Transverse colon (tissue), 4 donors: ENCODE measurements at regions not wholly inside any gene's neighbourhood (a gene's known extent, or its start where the extent isn't known, plus 50 kb on each side); places are given as distances from the start of the nearest gene placed in this dataset.

Experiments used
- DNase-seq: peaks from one replicate; pipeline ENCODE4 v3.0.0-alpha.2; 2019
- H3K27ac ChIP-seq, 4 donors: fragments of 200-600 bp; sonication (generic); 2 replicates each; pipeline ENCODE4 v1.5.1; 2016 to 2018; ENCODE audit warnings: inconsistent platforms in 4 of 4
- H3K27me3 ChIP-seq: fragments of 200-600 bp; sonication (generic); 2 replicates; pipeline ENCODE4 v1.5.1; 2017; ENCODE audit warnings: inconsistent platforms
- H3K36me3 ChIP-seq, 4 donors: fragments of 200-600 bp; sonication (generic); 2 replicates each; pipeline ENCODE4 v1.5.1; 2017 to 2019; ENCODE audit warnings: inconsistent platforms in 4 of 4
- H3K4me1 ChIP-seq, 4 donors: fragments of 200-600 bp; sonication (generic); 2 replicates each; pipeline ENCODE4 v1.5.1; 2017 to 2020; ENCODE audit warnings: inconsistent platforms in 4 of 4
- H3K4me3 ChIP-seq, 4 donors: fragments of 200-600 bp; sonication (generic); 1 replicate in 1 of 4; 2 replicates in 3 of 4; pipeline versions ENCODE4 v1.5.1 to v1.6.1; 2017 to 2019; ENCODE audit warnings: inconsistent platforms in 4 of 4
- H3K9me3 ChIP-seq, 2 donors: fragments of 200-600 bp; sonication (generic); 2 replicates each; pipeline ENCODE4 v1.5.1; 2017 to 2019; ENCODE audit warnings: inconsistent platforms in 2 of 2
- EP300 ChIP-seq: sonication (generic); formaldehyde crosslinking; IDR thresholded peaks from one replicate; pipeline ENCODE4 v1.6.1; 2017; ENCODE audit warnings: antibody characterized with exemption, low read depth
- POLR2A ChIP-seq: fragments of 450-650 bp; IDR thresholded peaks from one replicate; pipeline ENCODE4 v1.6.1; 2016; ENCODE audit warnings: antibody characterized with exemption, mild to moderate bottlenecking, moderate library complexity
- POLR2AphosphoS5 ChIP-seq, 3 donors: sonication (generic); formaldehyde crosslinking; IDR thresholded peaks; one replicate each; pipeline ENCODE4 v1.6.1; 2016; ENCODE audit warnings: antibody characterized with exemption in 3 of 3
- WGBS, 2 donors: methylation state at CpG; one replicate each; pipeline ENCODE4 v1.1.5; 2018; ENCODE audit warnings: low coverage in 1 of 2; 5-methylcytosine and 5-hydroxymethylcytosine counted together
- in situ Hi-C, 4 donors: fragments of 200-750 bp; cut with MboI; loops; one replicate each; pipeline versions ENCODE4 v1.15.0 to v1.15.1; 2017; ENCODE audit warnings: low sequenced_read_pairs in 3 of 4, low pct_ligation_motif_present in 1 of 4, low pct_unique_long_range_greater_than_20kb in 1 of 4
- intact Hi-C: fragments of 100-400 bp; cut with DNase I; formaldehyde crosslinking; loops from one replicate; pipeline ENCODE4 v1.15.1; 2023; ENCODE audit warnings: low total_unique reads
- TF ChIP-seq, protein P1 (sequence below), 5 experiments: fragments of 200-600 bp in 3 of 5; fragments of 450-650 bp in 2 of 5; sonication (generic) in 3 of 5; IDR thresholded peaks; 1 replicate in 2 of 5; 2 replicates in 3 of 5; pipeline ENCODE4 v1.5.1; 2016 to 2017; ENCODE audit warnings: antibody characterized with exemption in 5 of 5, inconsistent platforms in 3 of 5, mild to moderate bottlenecking in 2 of 5, moderate library complexity in 1 of 5

DNA sequence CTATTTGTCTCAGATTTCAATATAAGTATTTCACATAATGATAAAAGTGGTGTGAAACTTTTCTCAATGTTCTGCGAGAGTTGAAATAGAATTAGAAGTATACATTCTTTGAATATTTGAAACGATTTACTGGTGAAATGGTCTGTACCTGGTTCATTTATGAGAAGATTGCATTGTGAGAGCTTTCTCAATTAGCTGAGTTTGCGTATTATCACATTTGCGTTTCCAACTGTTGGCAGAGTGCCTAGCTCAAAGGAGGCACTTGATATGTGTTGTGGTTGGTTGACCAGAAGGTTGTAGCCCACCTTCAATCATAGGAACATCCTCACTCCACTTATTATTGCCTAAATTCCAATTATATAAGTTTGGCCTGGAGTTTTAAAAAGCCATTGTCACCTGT, 58.8 kb upstream of the EXOC2 start:
- no peaks in the 10 kb centered on the region for H3K36me3 ChIP-seq
- H3K4me1 ChIP-seq, result no peaks in the 10 kb centered on the region
- 79 to 80% methylated on average over 2 to 4 of the region's 4 CpGs for WGBS, 2 donors
- intact Hi-C loops (no loop called here), in situ Hi-C loops (no loop called here)
- TF ChIP-seq POLR2A, result no peak
- no peak for TF ChIP-seq POLR2AphosphoS5 (IDR thresholded peaks at IDR 0.05)
- TF ChIP-seq, protein P1, sequence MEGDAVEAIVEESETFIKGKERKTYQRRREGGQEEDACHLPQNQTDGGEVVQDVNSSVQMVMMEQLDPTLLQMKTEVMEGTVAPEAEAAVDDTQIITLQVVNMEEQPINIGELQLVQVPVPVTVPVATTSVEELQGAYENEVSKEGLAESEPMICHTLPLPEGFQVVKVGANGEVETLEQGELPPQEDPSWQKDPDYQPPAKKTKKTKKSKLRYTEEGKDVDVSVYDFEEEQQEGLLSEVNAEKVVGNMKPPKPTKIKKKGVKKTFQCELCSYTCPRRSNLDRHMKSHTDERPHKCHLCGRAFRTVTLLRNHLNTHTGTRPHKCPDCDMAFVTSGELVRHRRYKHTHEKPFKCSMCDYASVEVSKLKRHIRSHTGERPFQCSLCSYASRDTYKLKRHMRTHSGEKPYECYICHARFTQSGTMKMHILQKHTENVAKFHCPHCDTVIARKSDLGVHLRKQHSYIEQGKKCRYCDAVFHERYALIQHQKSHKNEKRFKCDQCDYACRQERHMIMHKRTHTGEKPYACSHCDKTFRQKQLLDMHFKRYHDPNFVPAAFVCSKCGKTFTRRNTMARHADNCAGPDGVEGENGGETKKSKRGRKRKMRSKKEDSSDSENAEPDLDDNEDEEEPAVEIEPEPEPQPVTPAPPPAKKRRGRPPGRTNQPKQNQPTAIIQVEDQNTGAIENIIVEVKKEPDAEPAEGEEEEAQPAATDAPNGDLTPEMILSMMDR (IDR thresholded peaks at IDR 0.05), result no peak
- no peak for TF ChIP-seq EP300
- no peak overlapping the region for H3K27ac ChIP-seq
- no peaks in the 10 kb centered on the region for H3K27me3 ChIP-seq
- no peak for DNase-seq
- H3K4me3 ChIP-seq, result no peak overlapping the region
- H3K9me3 ChIP-seq, result no peaks in the 10 kb centered on the region

DNA sequence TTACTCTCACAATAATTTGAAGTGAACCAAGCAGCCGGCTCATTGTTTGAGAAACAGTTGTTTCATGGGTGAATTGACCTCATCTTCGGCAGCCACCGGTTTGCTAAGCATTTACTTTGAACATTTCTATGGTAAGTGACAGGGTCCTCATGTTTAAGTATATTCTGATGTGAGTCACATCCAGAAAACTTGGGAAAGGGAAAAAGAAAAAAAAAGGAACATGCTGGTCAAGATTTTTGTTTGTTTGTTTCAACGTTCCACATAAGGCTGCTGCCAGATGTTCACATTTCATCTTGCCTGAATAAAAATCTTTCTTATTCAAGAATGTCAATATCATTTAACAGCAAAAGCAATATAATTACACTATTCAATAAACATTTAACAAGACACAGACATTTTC, 55.0 kb upstream of the EXOC2 start:
- in situ Hi-C loops, result no loop called here
- intact Hi-C loops, result no loop called here
- 75 to 86% methylated on average over 4 of the region's 4 CpGs for WGBS, 2 donors

DNA sequence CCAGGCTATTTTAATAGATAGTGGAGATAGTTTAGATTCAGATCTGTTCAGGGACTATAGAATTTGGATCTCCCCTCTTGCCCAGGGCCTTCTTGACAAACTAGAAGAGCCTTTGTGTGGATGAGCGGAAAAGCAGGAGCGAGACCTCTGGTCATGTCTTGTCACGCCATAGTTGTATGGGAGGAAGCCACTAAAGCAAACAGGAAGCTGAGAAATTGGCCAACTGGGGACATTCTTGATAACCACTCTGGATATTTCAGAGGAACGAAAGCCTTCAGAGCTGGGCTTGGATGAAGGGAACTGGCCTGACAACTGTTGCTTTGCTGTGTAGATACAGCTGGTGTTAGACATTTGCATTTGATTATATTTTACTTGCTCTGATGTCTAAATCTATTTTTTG, 54.1 kb upstream of the EXOC2 start:
- in situ Hi-C loops, result no loop called here
- Histone ChIP-seq H3K27me3 (no peaks in the 10 kb centered on the region), H3K36me3 (no peaks in the 10 kb centered on the region), H3K9me3 (no peaks in the 10 kb centered on the region), H3K27ac (no peak overlapping the region), H3K4me3 (no peak overlapping the region), H3K4me1 (no peaks in the 10 kb centered on the region)
- WGBS, 2 donors, result 80 to 100% methylated on average over 1 to 4 of the region's 4 CpGs
- TF ChIP-seq, protein P1 (IDR thresholded peaks at IDR 0.05), result no peak
- TF ChIP-seq POLR2A (no peak), POLR2AphosphoS5 (IDR thresholded peaks at IDR 0.05) (no peak), EP300 (no peak)
- intact Hi-C loops, result no loop called here
- no peak for DNase-seq

More for the DNA sequence above, 55.0 kb upstream of the EXOC2 start:
- Histone ChIP-seq H3K36me3 (no peaks in the 10 kb centered on the region), H3K27me3 (no peaks in the 10 kb centered on the region), H3K4me3 (no peak overlapping the region), H3K9me3 (no peaks in the 10 kb centered on the region), H3K4me1 (no peaks in the 10 kb centered on the region), H3K27ac (no peak overlapping the region)
- no peak for DNase-seq
- TF ChIP-seq EP300, result no peak
- TF ChIP-seq POLR2AphosphoS5 (IDR thresholded peaks at IDR 0.05), result no peak
- no peak for TF ChIP-seq POLR2A
- TF ChIP-seq, protein P1 (IDR thresholded peaks at IDR 0.05), result no peak

DNA sequence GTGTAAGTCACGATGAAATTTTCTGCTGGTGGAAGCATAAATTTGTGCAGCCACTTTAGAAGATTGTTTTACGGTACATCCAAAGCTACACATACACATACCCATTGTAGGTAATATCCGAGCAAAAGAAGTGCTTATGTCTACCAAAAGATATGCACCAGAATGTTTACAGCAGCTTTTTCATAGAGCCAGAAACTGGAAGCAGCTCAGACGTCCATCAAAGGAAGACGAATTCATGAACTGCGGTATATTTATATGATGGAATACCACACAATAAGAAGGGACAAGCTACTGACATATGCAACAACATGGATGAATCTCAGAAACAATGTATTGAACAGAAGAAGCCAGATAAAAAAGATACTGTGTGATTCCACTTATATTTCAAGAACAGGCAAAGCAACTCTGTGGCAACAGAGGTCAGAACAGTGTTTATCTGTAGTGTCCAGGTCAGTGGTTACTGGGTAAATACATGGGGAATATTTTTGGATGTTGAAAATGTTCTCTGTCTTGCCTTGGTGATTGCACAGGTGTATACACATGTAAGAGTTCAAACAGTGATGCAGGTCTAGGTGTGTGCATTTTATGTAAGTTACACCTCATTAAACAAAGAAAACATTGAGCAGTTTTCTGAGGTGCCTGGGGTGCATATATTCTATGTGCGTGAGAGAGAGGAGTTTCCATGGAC, 51.9 kb upstream of the EXOC2 start:
- Histone ChIP-seq H3K9me3 (no peaks in the 10 kb centered on the region), H3K27ac (no peak overlapping the region), H3K36me3 (no peaks in the 10 kb centered on the region), H3K4me1 (no peaks in the 10 kb centered on the region), H3K27me3 (no peaks in the 10 kb centered on the region), H3K4me3 (no peak overlapping the region)
- intact Hi-C loops, result no loop called here
- in situ Hi-C loops, result no loop called here
- WGBS, 2 donors, result 45 to 82% methylated on average over 3 to 7 of the region's 7 CpGs
- no peak for TF ChIP-seq POLR2AphosphoS5 (IDR thresholded peaks at IDR 0.05)
- no peak for TF ChIP-seq EP300
- TF ChIP-seq POLR2A, result no peak
- TF ChIP-seq, protein P1 (IDR thresholded peaks at IDR 0.05), result no peak
- DNase-seq, result no peak
